Hypothalamus (tissue), 51 donors: ENCODE measurements at regions not wholly inside any gene's neighbourhood (a gene's known extent, or its start where the extent isn't known, plus 50 kb on each side); places are given as distances from the start of the nearest gene placed in this dataset.

Source experiments
- DNase-seq, 51 donors: peaks; one replicate each; lab custom pipeline; 2025; lab: John Stamatoyannopoulos, UW

DNA sequence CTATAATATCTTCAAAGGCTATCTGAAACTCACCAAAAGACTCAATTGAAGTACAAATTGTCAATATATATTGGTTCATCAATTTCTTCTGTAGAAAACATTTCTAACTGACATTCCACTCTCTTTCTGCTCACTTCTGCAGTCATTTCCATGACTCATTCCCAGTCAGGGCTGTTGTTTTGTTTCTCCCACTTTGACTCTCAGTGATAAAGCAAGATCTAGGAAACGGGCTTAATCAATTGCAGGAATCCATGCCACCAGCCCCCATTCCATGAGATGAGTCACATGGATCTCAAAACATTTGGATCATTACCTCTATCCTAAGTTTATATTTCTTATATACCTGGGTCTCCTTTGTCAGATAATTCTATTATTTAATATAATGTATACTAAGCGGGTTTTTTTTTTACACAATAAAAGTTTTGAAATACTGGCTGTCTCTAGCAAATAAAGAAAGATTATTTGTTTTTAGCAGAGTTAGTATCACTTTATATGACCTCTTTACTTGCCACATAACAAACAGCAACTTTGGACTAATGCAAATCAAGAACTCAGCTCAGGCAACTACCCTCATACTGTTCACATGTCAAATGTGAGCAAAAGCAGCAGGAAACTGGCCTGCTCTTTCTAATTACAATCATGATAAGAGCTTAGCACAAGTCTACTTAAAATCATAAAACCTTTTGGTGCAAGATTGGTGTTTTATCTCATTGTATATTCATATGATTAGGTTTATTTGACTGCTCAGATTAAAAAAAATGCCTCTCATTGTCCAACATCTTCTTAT, 251.1 kb upstream of the PIK3C3 start:
- DNase-seq: no peak

DNA sequence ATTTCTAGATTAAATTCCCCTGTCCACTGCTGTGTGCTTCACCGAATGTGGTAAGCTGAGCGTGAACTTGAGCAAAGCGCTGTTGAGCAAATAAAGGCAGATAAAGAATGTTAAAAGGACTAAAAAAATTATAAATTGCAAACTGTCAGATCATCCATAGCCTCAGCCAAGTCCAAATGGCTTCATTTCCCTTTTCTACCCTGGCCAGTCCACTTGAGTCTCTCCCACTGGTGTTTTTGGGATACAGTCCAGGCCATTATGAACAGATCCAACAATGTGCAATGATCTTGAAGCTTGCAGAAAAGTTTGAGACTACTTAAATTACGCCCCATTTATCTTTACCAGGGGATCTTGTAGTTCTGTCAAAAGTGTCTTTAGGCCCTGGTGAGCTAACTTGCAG, 254.6 kb upstream of the PIK3C3 start:
- no peak for DNase-seq

DNA sequence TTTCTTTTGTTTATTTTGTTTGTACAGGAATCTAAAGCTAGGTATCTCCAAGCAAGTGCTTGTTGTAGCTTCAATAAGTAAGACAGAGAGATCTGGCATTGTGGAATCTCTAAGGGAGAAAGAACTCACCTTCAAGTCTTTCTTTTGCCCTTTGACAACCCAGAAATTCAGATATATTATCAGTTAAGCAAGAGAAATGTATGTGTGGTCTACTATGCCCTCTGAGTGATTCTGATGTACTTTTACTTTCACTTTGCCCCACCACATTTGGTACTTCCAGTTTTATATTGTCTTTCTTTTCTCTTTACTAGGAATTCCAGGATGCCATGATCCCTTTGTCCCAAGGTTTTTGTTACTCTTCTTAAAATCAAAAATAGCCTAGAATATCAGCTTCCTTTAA, 259.6 kb upstream of the PIK3C3 start:
- no peak for DNase-seq

DNA sequence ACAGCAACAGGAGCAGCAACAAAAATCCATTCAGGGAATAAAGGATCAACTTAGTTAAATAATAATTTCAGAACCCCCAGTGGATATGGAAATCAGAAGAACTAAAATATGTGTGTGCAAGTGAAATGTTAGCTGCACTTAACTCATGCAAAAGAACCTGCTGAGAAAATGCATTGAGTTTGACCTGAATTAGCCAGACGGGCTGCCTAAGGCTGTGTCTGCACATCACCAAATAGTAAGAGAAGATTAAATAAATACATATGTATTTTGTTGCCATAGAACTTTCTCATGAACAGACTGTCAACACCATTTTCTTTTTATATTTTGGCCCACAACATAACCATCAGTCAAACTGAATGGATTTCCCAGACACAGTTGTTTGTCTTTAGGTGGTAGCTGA, 262.0 kb upstream of the PIK3C3 start:
- no peak for DNase-seq

DNA sequence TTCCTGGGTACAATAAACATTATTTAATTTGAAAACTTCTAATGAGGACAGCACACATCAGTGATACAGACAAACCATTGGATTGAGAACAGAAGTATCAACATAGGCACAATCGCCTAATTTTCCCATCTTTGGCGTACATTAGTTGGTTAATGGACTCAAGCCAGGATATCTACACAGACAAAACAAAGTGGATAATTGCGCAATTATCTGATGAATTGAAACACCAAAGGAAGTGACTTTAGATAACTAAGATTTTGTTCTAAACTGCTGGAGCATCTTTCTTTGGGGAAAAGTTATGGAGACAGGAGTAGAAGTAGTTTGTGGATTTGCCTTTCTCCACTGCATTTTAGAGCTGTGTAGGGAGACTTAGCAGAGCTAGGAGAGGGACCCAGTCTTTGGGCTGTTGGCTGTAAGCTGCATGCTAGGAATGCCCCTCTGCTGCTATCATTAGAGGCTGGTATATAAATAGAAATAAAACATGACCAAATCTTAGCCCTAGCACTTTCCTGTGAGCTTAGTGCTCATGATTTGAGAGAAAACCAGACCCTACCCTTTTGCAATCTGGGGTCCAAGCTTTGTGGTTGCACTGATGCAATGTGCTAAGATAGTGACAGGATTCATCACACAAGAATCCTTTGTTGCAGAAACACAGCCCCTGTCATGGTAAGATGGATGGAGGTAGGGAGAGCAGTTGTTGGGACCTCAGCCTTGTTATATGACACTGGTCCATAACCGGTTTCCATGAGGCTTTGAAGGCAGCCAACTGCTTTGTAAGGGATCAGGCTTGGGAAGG, 264.5 kb upstream of the PIK3C3 start:
- no peak for DNase-seq

DNA sequence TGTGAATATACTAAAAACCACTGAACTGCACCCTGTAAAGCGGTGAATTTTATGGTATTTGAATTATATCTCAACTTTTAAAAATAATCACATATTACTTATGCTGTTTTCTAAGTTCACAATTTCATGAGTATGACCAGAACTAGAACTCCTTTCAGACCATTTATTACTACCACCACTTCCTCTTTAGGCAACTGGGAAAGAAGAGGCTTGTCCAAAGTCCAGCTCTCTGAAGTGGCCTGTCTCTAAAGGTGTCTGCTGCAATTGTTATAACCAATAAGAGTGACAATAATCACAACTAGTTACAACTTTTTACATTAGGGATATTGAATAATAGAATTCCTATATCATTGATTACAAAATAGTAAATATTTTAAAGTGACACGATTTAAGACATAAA, 267.9 kb upstream of the PIK3C3 start:
- no peak for DNase-seq

DNA sequence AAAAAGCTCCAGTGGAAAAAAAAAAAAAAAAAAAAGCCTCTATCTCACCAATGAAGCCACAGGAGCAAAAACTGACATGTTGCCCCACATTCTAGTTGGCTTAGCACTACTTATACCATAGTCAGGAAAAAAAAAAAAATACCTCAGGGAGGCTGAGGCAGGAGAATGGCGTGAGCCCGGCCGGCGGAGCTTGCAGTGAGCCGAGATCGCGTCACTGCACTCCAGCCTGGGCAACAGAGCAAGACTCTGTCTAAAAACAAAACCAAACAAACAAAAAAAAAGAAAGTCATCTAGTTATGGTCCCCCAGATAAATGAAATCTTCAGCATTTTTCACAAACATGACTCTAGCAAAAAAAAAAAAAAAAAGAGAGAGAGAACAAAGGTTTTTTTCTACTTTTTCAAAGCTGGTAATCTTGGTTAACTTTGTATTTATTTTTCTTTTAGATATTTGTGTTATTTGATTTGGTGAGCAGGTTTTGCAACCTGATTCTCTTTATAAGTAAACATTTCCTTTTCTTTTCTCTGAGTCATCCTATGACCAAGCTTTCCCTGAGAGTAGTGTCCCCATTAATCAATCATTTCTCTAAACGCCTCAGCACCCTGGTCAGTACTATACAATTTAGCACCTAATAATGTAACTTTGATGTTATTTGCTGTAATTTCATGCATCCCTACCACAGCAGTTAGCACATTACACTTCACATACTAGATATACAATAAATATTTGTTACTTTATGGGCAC, 273.7 kb upstream of the PIK3C3 start:
- no peak for DNase-seq

DNA sequence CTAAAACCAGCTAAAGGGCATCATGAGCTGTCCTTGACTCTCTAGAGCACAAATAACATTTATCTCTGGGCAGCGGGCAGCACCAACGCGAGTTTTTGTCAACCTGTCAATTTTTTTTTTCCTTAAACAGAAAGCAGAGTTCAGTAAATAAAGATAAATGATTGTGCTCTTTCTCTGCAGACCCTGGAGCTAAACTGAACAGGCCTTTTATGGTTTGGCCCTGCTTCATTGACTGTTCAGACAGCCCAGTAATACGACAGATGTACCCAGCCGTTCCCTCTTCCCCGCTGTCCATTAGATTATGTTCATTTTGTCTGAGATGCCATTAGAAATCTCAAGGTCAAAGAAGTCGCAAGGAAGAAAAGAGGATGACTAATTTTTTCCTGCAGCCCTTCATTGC, 280.5 kb upstream of the PIK3C3 start:
- DNase-seq: no peak

DNA sequence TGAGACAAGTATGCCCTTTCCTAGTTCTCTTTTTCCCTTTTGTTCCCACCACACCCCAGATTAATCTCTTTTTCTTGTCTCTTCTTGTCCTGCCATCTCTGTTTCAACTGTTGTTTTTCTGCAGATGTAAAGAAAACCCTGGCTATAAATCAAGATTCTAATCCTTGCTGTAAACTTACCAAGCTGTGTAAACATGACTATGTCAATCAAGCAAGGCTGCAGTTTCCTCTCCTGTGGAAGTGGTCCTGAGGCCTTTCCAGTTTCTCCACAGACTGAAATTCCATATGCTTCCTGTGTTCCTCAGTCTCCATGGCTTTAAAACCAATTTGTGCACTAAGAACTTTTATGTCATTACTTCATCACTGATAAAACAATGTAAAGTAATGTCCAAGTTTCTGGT, 288.8 kb upstream of the PIK3C3 start:
- DNase-seq: no peak

DNA sequence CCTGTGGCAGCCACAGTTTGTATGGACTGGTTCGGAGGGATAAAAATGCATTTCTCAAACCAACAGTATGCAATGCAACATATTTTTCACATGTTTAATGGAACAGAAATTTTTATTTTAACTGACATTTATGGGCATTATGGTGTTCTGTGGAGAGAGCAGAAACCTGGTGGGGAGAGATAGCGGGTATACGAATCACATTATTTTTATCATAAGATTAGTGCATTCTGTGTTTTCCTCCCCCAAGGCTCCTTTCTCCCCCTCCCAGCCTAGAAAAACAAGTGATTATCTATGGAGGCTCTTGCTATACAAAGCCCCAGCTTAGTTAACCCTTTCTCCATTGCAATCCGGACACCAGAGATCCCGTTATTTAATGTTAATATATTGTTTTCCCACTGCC, 289.8 kb upstream of the PIK3C3 start:
- no peak for DNase-seq

DNA sequence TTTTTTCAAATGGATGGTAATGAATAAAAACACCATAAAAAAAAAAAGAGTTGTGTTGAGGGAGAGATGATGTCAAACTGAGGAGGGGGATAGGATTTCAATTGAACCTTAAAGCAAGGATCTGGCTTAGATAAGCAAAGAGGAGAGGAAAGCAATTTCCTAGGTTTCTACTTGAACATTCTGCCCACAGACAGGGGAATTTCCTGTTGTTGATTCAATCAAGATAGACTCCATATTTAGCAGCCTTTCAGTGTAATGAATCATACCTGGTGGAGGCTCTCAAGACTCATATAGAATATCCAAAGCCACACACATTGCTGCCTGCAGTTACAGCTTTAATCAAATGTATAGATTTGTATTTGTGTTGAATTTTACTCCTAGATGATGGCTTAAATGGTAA, 294.4 kb upstream of the PIK3C3 start:
- DNase-seq: no peak

DNA sequence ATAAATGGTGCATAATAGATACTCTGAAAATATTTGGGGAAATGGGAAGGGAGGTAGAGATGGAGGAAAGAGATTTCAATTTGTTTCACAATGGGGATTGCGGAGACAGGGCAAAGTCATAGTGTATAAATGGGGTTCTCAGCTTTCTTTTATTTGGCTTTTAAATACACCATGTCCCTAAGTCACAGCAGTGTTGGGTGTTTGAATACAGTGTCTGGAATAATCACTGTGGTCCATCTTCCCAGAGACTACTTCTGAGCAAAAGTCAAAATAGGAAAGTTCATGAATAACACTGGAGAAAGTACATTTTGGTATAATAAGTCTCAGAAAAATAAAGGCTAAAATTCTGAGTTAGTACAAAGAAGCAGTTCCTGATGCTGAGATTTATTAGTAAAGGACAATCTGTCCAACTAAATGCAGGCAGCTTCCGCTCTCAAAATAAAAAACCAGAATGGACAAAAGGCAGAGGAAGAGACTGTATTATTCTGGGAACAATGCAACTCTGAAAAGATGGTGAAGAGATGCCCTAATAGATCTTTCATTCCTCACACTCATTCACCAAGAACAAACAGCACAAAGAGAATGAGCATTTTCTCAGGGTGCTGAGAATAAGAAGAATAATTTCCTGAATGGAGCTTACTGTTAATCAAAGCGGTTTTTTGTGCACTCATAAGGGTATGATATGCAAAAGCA, 295.4 kb upstream of the PIK3C3 start:
- DNase-seq: no peak

DNA sequence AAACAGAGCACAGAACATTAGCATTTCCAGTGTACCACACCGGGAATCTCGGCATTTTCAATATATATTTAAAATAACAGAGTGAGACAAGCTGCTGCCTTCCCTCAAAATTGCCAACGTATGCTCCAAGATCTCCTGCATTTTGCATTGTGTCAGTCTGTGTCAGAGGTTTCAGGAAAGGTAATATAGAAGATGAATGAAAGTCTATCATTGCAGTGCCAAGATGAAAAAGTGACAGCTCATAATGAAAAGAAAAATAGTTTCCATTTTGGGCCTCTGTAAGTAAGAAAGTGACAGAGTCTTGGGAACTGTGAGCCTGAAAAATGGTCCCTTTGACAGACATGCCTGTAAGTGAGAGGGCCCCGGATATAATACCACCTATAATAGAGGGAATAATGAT, 297.8 kb upstream of the PIK3C3 start:
- DNase-seq: no peak

DNA sequence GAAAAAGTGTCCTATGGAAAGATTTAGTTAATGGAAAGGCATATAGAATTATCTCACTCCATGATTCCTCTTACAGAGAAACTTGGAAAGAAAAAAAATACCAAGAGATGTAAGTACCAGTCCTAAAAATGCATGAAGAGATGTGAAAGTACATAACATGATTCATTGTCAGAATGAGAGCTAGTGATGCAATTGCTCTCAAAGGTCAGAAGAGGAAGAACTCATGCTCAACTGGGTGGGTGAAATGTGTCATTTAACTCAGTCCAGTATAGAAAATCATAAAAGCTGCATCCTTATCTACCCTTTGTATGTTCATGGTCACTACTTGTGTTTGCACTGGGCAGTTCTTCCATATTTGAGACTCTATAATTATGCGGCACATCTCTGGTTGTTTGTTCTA, 300.0 kb upstream of the PIK3C3 start:
- no peak for DNase-seq

DNA sequence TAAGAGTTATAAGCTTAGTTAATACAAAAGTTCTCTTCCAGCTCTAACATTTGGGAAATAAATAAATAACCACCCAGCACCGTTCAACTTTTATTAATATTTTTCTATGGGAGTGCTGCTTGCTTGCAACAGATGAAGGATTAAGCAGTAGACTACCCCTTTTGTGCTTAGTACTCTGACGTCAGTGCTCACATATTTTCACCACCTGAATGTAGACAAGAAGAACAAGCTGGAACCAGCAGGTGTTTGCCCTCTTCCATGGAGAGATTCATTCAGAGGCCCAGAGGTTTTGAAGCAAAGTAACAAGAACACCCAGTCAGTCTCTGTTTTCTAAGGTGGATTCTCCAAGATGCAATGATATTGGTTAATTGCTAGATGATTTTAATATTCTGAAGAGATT, 307.1 kb upstream of the PIK3C3 start:
- no peak for DNase-seq

DNA sequence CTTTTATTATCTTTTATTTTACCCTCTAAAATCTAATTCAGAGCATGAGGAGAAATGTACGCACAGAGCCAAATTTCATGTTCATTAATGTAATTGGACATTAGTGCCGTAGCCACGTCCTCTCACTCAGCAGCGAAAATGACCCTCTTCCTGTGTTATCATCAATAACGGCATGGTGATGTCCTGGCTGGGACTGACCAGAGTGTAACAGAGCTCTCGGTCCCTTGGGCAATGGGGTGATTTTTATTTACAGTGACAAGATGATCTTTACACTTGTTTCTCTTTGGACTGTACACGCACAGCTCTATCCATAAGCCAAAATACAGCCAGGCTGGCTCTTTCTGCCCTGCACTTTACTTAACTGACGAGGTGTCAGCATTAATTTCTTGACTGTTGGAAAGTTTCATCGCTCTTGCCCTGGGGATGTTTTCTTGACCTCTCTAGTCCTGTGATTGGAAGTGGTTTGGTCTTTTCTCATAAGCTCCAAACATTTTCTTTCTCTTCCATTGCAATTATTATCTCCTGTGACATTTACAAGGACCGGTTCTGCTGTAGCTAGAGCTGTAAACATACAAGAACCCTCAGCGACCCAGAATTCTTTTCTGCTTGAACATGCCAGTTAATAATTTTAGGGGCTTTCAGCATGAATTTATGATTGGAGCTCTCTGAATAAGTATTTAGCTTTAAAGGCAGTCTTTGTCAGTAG, 308.0 kb upstream of the PIK3C3 start:
- no peak for DNase-seq

DNA sequence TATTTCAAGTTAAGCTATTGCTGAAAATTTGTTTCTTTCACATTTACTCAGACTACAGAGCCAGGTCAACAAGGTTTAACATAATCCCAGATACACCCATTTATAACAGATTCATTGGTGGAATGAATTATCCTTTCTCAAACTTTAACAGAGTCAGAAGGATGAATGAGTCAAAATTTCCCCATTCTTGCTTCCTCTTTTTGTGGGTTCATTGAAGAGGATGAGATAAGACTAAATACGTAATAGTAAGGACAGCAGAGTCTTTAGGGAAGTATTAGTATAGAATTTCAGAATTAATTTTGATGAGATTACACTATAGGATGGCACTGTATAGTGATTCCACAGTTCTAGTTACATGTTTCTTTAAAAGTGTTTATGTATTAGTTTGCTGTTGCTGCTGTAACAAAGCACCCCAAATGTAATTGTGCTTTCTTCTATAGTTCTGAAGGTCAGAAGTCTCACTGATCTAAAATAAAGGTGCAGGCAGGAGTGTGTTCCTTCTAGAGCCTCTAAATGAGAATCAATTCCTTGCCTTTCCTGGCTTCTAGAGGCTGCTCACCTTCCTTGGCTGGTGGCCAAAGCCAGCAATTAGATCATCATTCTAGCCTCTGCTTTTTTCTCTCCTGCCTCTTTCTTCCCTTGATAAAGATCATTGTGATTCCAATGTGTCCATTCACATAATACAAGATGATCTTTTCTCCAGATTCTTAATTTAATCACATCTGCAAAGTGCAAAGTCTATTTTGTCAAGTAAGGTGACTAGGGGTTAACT, 309.3 kb upstream of the PIK3C3 start:
- no peak for DNase-seq

DNA sequence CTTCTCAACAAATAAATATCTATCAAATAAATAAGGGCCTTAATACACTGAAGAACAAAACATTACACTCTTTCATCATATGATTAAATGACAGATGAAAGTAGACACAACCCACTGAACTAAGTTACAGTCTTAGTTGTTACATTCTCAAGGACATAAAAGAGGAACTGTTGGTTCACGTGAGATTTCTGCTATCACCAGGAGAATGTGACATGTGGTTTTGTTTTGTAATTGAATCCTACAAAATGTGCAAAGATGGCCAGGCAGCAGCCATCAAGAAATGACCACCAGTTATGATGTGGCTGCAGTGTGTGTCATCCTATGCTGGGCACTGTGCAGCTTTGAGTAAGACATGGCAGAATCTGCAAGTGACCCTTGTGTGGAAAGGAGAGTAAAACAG, 310.6 kb upstream of the PIK3C3 start:
- DNase-seq: no peak

DNA sequence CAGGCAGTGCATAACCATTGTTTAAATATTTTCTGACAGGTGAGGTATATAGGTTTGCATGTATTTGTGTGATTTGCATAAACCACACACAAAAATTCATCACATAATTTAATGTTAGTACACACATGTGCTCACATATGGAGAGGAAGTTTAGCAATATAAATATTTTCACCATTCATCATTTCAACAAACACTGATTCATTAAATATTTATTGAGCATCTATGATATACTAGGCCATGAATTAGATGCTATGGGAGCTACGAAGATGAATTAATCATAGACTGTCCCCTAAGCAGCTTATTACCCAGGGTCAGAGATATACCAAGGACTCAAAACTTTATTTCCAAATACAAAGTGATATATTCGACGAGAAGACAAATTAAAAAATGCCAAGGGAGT, 311.6 kb upstream of the PIK3C3 start:
- no peak for DNase-seq

DNA sequence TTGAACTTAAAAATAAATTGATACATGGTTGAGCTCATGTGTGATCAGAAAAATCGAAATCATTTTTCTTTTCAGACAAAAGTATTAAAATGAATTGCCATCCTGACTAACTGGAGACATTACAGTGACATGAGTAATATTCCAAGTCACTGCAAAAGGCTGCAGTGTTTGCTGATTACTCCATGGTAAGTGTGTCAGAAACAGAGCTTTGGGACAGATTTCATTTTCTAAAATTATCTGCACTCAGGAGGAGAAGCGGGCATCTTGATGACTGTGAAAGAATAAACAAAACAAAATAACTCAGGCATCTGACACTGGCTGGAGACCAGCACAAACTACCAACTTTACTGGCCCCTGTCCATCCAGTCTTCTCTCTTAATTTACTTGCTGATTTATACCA, 312.3 kb upstream of the PIK3C3 start:
- no peak for DNase-seq
